SK-N-SH (cell line): ENCODE measurements at regions not wholly inside any gene's neighbourhood (a gene's known extent, or its start where the extent isn't known, plus 50 kb on each side); places are given as distances from the start of the nearest gene placed in this dataset.

Experiments
- CTCF ChIA-PET: fragments of 300-600, 350-600 bp; formaldehyde crosslinking; extraction: SDS; loops from one replicate; lab custom pipeline; 2021; lab: Yijun Ruan, JAX
- POLR2A ChIA-PET: fragments of 350-600 bp; sonication (Branson Sonifier 250); formaldehyde crosslinking; extraction: SDS; loops from one replicate; lab custom pipeline; 2020; ENCODE audit warnings: antibody characterized with exemption, inconsistent platforms; lab: Yijun Ruan, JAX
- DNase-seq: peaks from one replicate; pipeline ENCODE4 v3.0.0; 2012
- H2AFZ ChIP-seq: fragments of 200-600 bp; sonication (generic); 2 replicates; pipeline ENCODE4 v1.8.1; 2016; ENCODE audit warnings: antibody characterized with exemption, mild to moderate bottlenecking, low read depth
- H3F3A ChIP-seq: fragments of 200-600 bp; sonication (generic); replicated peaks from 2 replicates; pipeline ENCODE3; 2016; ENCODE audit warnings: antibody characterized with exemption, mild to moderate bottlenecking; ENCODE audit not compliant: insufficient read depth
- H3K27ac ChIP-seq, 2 experiments: fragments of 200-500 bp in 1 of 2; fragments of 200-600 bp in 1 of 2; sonication (Bioruptor generic) in 1 of 2; sonication (generic), shearing (Covaris generic) in 1 of 2; 2 replicates each; pipeline versions ENCODE4 v1.5.1 to v1.6.1; 2014 to 2016; ENCODE audit warnings: low read depth in 2 of 2, inconsistent platforms in 1 of 2, low read length in 1 of 2, mild to moderate bottlenecking in 1 of 2, mixed read lengths in 1 of 2
- H3K27me3 ChIP-seq: fragments of 200-600 bp; sonication (generic), shearing (Covaris generic); 2 replicates; pipeline ENCODE4 v1.6.1; 2016; ENCODE audit warnings: mixed run types; ENCODE audit not compliant: insufficient read depth
- H3K36me3 ChIP-seq, 2 experiments: fragments of 200-500 bp in 1 of 2; fragments of 200-600 bp in 1 of 2; sonication (Bioruptor generic) in 1 of 2; sonication (generic) in 1 of 2; replicated peaks in 1 of 2; 2 replicates each; pipeline versions ENCODE3 to v1.5.1; 2014 to 2016; ENCODE audit warnings: low read length in 1 of 2, mild to moderate bottlenecking in 1 of 2; ENCODE audit not compliant: insufficient read depth in 2 of 2, control insufficient read depth in 1 of 2
- H3K4me1 ChIP-seq, 2 experiments: fragments of 200-500 bp in 1 of 2; fragments of 200-600 bp in 1 of 2; sonication (Bioruptor generic) in 1 of 2; sonication (generic), shearing (Covaris generic) in 1 of 2; 2 replicates each; pipeline versions ENCODE4 v1.5.1 to v1.6.1; 2014 to 2016; ENCODE audit warnings: low read depth in 1 of 2, low read length in 1 of 2, mixed run types in 1 of 2; ENCODE audit not compliant: insufficient read depth in 2 of 2, control insufficient read depth in 1 of 2
- H3K4me2 ChIP-seq: fragments of 200-600 bp; sonication (generic), shearing (Covaris generic); 2 replicates; pipeline ENCODE4 v1.6.1; 2017; ENCODE audit warnings: mixed run types
- H3K4me3 ChIP-seq, 2 experiments: fragments of 200-500 bp in 1 of 2; fragments of 200-600 bp in 1 of 2; sonication (Bioruptor generic) in 1 of 2; sonication (generic), shearing (Covaris generic) in 1 of 2; 2 replicates each; pipeline versions ENCODE4 v1.5.1 to v1.8.1; 2014 to 2016; ENCODE audit warnings: low read depth in 2 of 2, inconsistent platforms in 1 of 2, low read length in 1 of 2, mild to moderate bottlenecking in 1 of 2, mixed read lengths in 1 of 2, moderate library complexity in 1 of 2
- H3K79me2 ChIP-seq: fragments of 200-600 bp; sonication (generic); 2 replicates; pipeline ENCODE4 v1.8.1; 2017; ENCODE audit warnings: mild to moderate bottlenecking; ENCODE audit not compliant: insufficient read depth
- H3K9ac ChIP-seq: fragments of 200-600 bp; sonication (generic); 2 replicates; pipeline ENCODE4 v1.6.1; 2017; ENCODE audit warnings: mixed run types
- H3K9me2 ChIP-seq: fragments of 200-600 bp; sonication (generic); 2 replicates; pipeline ENCODE4 v1.6.1; 2017; ENCODE audit warnings: mixed run types
- H3K9me3 ChIP-seq: fragments of 200-600 bp; sonication (generic); 2 replicates; pipeline ENCODE4 v1.6.1; 2017; ENCODE audit warnings: mixed run types, mild to moderate bottlenecking, moderate library complexity
- H4K20me1 ChIP-seq: fragments of 200-600 bp; sonication (generic); 2 replicates; pipeline ENCODE4 v1.6.1; 2017; ENCODE audit warnings: mild to moderate bottlenecking, mixed run types; ENCODE audit not compliant: insufficient read depth
- CHD2 ChIP-seq: fragments of 150-350 bp; IDR thresholded peaks from 2 replicates; pipeline ENCODE4 v1.6.1; 2018; ENCODE audit warnings: low read length; ENCODE audit not compliant: partially characterized antibody
- CTCF ChIP-seq: fragments of 200-600 bp; sonication (generic); IDR thresholded peaks from 2 replicates; pipeline ENCODE4 v1.6.1; 2017; ENCODE audit warnings: antibody characterized with exemption, mild to moderate bottlenecking, moderate library complexity
- ELF1 ChIP-seq: IDR thresholded peaks from 2 replicates; pipeline ENCODE4 v1.4.0; 2012
- EP300 ChIP-seq, 2 experiments: IDR thresholded peaks; 2 replicates each; pipeline versions ENCODE4 v1.4.0 to v1.6.1; 2012; ENCODE audit warnings: borderline replicate concordance in 1 of 2, low read depth in 1 of 2, low read length in 1 of 2
- EZH2phosphoT487 ChIP-seq: fragments of 200-600 bp; sonication (generic); IDR thresholded peaks from 2 replicates; pipeline ENCODE4 v1.6.1; 2017; ENCODE audit warnings: low read depth, mixed run types, mild to moderate bottlenecking, antibody characterized with exemption, moderate library complexity, borderline replicate concordance
- FOSL2 ChIP-seq: IDR thresholded peaks from 2 replicates; pipeline ENCODE4 v1.4.0; 2012; ENCODE audit warnings: low read depth, mild to moderate bottlenecking, moderate library complexity, borderline replicate concordance
- FOXJ3 ChIP-seq: sonication (generic); formaldehyde crosslinking; IDR thresholded peaks from 2 replicates; pipeline ENCODE4 v1.5.1; 2020; ENCODE audit warnings: mild to moderate bottlenecking, missing genetic modification reagents
- FOXM1 ChIP-seq: IDR thresholded peaks from 2 replicates; pipeline ENCODE4 v1.4.0; 2012; ENCODE audit warnings: low read depth, mild to moderate bottlenecking
- IRF3 ChIP-seq: fragments of 150-350 bp; IDR thresholded peaks from 2 replicates; pipeline ENCODE4 v1.6.1; 2016; ENCODE audit warnings: mild to moderate bottlenecking, low read depth, low read length
- MAX ChIP-seq: IDR thresholded peaks from 2 replicates; pipeline ENCODE4 v1.4.0; 2012; ENCODE audit warnings: low read depth
- MEF2A ChIP-seq: IDR thresholded peaks from 2 replicates; pipeline ENCODE4 v1.4.0; 2012; ENCODE audit warnings: low read depth, borderline replicate concordance
- NFIC ChIP-seq: IDR thresholded peaks from 2 replicates; pipeline ENCODE4 v1.4.0; 2012; ENCODE audit warnings: borderline replicate concordance
- RAD21 ChIP-seq: IDR thresholded peaks from 2 replicates; pipeline ENCODE4 v1.6.1; 2012; ENCODE audit warnings: mild to moderate bottlenecking, low read length
- RCOR1 ChIP-seq: fragments of 150-350 bp; IDR thresholded peaks from 2 replicates; pipeline ENCODE4 v1.6.1; 2017; ENCODE audit warnings: antibody characterized with exemption, low read length
- REST ChIP-seq: IDR thresholded peaks from 2 replicates; pipeline ENCODE4 v1.6.1; 2012; ENCODE audit warnings: mild to moderate bottlenecking, low read depth, low read length, moderate library complexity
- RFX5 ChIP-seq: IDR thresholded peaks from 2 replicates; pipeline ENCODE4 v1.6.1; 2012; ENCODE audit warnings: mild to moderate bottlenecking, improper control_type of control experiment, low read length
- RXRA ChIP-seq: IDR thresholded peaks from 2 replicates; pipeline ENCODE4 v1.4.0; 2012; ENCODE audit warnings: low read depth, mild to moderate bottlenecking, borderline replicate concordance
- SIN3A ChIP-seq: IDR thresholded peaks from 2 replicates; pipeline ENCODE4 v1.6.1; 2012; ENCODE audit warnings: low read depth, mild to moderate bottlenecking, low read length, moderate library complexity, borderline replicate concordance
- SMC3 ChIP-seq: IDR thresholded peaks from 2 replicates; pipeline ENCODE4 v1.6.1; 2012; ENCODE audit warnings: low read depth, low read length, improper control_type of control experiment
- TAF1 ChIP-seq: IDR thresholded peaks from 2 replicates; pipeline ENCODE4 v1.6.1; 2012; ENCODE audit warnings: low read depth, mild to moderate bottlenecking, low read length, moderate library complexity, borderline replicate concordance
- TCF12 ChIP-seq: IDR thresholded peaks from 2 replicates; pipeline ENCODE4 v1.4.0; 2012
- USF2 ChIP-seq: fragments of 150-350 bp; IDR thresholded peaks from 2 replicates; pipeline ENCODE4 v1.6.1; 2017; ENCODE audit warnings: antibody characterized with exemption, low read length, low read depth, borderline replicate concordance
- YY1 ChIP-seq: IDR thresholded peaks from 2 replicates; pipeline ENCODE4 v1.4.0; 2012; ENCODE audit warnings: low read depth, mild to moderate bottlenecking
- ZBTB33 ChIP-seq: IDR thresholded peaks from 2 replicates; pipeline ENCODE4 v1.4.0; 2012; ENCODE audit warnings: low read depth, borderline replicate concordance
- WGBS: methylation state at CpG from one replicate; pipeline ENCODE4 v1.1.6; 2017; ENCODE audit warnings: low lambda C conversion rate; 5-methylcytosine and 5-hydroxymethylcytosine counted together

- H3K4me3 ChIP-seq = no peak overlapping the region
- no peaks in the 10 kb centered on the region for H3K9me2 ChIP-seq
- no peak overlapping the region for H2AFZ ChIP-seq
- no peaks in the 10 kb centered on the region for H3K36me3 ChIP-seq
- no peak overlapping the region for H3K9ac ChIP-seq
- DNase-seq = no peak
- H3K79me2 ChIP-seq = no peaks in the 10 kb centered on the region
- no peaks in the 10 kb centered on the region for H4K20me1 ChIP-seq
- WGBS = 61% methylated on average over 5 of the region's 5 CpGs
- no peak overlapping the region for H3K4me2 ChIP-seq
- no peaks in the 10 kb centered on the region for H3K9me3 ChIP-seq
- H3K27ac ChIP-seq = peak overlapping the region; percentile 38 to 58; a peak in 2 of 4 replicates
- H3F3A ChIP-seq = no peaks in the 10 kb centered on the region
- POLR2A ChIA-PET = no interaction called here
- no peaks in the 10 kb centered on the region; a peak in 1 of 4 replicates for H3K4me1 ChIP-seq
- no peaks in the 10 kb centered on the region for H3K27me3 ChIP-seq
- CTCF ChIA-PET = interaction anchor here (1.3 to 1.8 kb wide), 2 partner anchors 11 to 14 kb away, joined by 3 read pairs; no protein-coding TSS in a partner anchor
- TF ChIP-seq SMC3 (no peak), FOSL2 (0 out of 2 replicates have a peak, but pooled peaks have one; percentile 2), SIN3A (no peak), EP300 (IDR thresholded peaks at IDR 0.05; ENCODE audit: borderline replicate concordance in 1 of 2, low read depth in 1 of 2, low read length in 1 of 2) (peak; percentile 5 to 60; a peak in 1 of 4 replicates), REST (no peak), MAX (no peak), TCF12 (peak; percentile 83), NFIC (peak; percentile 74), CTCF (no peak), RCOR1 (no peak), YY1 (no peak), EZH2phosphoT487 (no peak), CHD2 (no peak), ELF1 (no peak), RFX5 (no peak), RXRA (0 out of 2 replicates have a peak, but pooled peaks have one; percentile 33), FOXM1 (no peak), USF2 (no peak), FOXJ3 (CRISPR knock-in tag) (no peak), IRF3 (no peak), MEF2A (no peak), RAD21 (no peak), TAF1 (no peak), ZBTB33 (no peak)
Observed at GRCh38 chr3:157938154-157938779, 168.0 kb downstream of the SHOX2 start.
